GM23338 (cell line): ENCODE measurements at regions not wholly inside any gene's neighbourhood (a gene's known extent, or its start where the extent isn't known, plus 50 kb on each side); places are given as distances from the start of the nearest gene placed in this dataset.

Experiments used
- POLR2AphosphoS5 ChIP-seq: IDR thresholded peaks from 2 replicates; pipeline ENCODE4 v1.6.1; 2016; ENCODE audit warnings: antibody characterized with exemption, low read depth
- TF ChIP-seq, protein P1 (sequence below), 2 experiments: fragments of 200-600 bp in 1 of 2; sonication (generic) in 1 of 2; conservative IDR thresholded peaks; 2 replicates each; pipeline versions ENCODE4 v1.5.1 to v1.6.1; 2016 to 2017; ENCODE audit warnings: antibody characterized with exemption in 2 of 2, low read depth in 2 of 2, mild to moderate bottlenecking in 2 of 2, moderate library complexity in 1 of 2

DNA sequence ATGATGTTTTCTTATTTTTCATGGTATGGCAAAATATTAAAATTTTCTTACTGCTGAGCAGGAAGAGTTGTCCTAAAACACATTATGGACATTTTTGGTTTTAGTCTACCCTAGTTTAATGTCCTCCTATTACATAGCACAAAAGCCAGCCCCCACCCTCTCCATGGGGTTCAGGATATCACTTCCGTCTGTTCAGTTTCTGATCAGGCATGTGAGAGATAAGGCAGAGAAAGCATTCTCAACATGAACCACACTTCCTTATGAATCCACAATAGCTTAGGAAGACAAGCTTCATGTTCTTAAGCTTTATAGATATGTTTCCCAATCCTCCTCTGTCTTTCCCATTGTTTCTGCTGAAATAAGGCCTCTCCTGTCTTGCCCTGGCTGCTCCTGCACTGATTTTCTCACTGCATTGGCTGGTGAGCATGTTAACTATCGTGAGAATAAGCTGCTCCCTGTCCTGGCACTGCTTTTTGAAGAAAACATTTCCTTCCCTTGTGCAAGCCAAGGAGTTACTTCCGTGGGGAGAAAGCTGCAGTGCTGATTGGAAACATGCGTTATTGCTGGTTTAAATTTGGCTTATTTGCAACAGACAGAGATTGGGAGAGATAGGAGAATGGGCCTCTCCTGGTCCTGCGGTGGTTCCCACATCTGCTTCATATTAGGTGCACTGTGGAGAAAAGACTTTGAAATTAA lies 260.3 kb upstream of the RPS23 start:
- TF ChIP-seq POLR2AphosphoS5, result no peak
- TF ChIP-seq, protein P1, sequence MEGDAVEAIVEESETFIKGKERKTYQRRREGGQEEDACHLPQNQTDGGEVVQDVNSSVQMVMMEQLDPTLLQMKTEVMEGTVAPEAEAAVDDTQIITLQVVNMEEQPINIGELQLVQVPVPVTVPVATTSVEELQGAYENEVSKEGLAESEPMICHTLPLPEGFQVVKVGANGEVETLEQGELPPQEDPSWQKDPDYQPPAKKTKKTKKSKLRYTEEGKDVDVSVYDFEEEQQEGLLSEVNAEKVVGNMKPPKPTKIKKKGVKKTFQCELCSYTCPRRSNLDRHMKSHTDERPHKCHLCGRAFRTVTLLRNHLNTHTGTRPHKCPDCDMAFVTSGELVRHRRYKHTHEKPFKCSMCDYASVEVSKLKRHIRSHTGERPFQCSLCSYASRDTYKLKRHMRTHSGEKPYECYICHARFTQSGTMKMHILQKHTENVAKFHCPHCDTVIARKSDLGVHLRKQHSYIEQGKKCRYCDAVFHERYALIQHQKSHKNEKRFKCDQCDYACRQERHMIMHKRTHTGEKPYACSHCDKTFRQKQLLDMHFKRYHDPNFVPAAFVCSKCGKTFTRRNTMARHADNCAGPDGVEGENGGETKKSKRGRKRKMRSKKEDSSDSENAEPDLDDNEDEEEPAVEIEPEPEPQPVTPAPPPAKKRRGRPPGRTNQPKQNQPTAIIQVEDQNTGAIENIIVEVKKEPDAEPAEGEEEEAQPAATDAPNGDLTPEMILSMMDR (conservative IDR thresholded peaks at IDR 0.05; ENCODE audit: low read depth in 2 of 2), result no peak
